ENCODE measurements at regions not wholly inside any gene's neighbourhood (a gene's known extent, or its start where the extent isn't known, plus 50 kb on each side); places are given as distances from the start of the nearest gene placed in this dataset.

DNA sequence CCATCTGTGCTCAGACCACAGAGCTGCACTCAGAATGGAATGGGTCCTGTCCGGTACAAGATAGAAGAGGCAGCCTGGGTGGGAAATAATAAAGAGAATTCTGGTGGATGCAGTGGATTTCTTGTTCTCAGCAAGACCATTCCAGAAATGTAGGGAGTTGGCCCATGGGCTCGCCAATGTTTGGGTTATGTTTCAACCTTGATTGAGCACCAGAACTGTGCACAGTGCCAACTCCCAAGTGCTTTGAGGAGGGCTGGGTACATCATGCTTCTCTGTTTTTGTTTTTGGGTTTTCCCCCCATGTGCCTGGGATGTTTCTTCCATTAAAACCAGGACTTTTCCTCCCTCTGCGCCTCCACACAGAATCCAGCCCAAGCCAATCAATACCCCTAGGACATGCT, 304.1 kb downstream of the TNS1 start (continued):
- TF ChIP-seq PML (IDR thresholded peaks at IDR 0.05; ENCODE audit: low read length), result no peak
- TF ChIP-seq, protein P1, sequence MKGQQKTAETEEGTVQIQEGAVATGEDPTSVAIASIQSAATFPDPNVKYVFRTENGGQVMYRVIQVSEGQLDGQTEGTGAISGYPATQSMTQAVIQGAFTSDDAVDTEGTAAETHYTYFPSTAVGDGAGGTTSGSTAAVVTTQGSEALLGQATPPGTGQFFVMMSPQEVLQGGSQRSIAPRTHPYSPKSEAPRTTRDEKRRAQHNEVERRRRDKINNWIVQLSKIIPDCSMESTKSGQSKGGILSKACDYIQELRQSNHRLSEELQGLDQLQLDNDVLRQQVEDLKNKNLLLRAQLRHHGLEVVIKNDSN (IDR thresholded peaks at IDR 0.05; ENCODE audit: borderline replicate concordance, extremely low read length, insufficient read depth, low read depth, low read length), result no peak
- no peak for TF ChIP-seq ESRRA (IDR thresholded peaks at IDR 0.05; ENCODE audit: low read length)
- TF ChIP-seq CHD4 (IDR thresholded peaks at IDR 0.05), result no peak
- no peak for TF ChIP-seq ZBTB40 (IDR thresholded peaks at IDR 0.05; ENCODE audit: borderline replicate concordance)
- TF ChIP-seq, protein P2, sequence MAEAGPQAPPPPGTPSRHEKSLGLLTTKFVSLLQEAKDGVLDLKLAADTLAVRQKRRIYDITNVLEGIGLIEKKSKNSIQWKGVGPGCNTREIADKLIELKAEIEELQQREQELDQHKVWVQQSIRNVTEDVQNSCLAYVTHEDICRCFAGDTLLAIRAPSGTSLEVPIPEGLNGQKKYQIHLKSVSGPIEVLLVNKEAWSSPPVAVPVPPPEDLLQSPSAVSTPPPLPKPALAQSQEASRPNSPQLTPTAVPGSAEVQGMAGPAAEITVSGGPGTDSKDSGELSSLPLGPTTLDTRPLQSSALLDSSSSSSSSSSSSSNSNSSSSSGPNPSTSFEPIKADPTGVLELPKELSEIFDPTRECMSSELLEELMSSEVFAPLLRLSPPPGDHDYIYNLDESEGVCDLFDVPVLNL (IDR thresholded peaks at IDR 0.05; ENCODE audit: low read depth, low read length), result no peak
- no peak for TF ChIP-seq MYB (IDR thresholded peaks at IDR 0.05; ENCODE audit: borderline replicate concordance, low read depth, low read length)
- no peak for TF ChIP-seq YBX1 (IDR thresholded peaks at IDR 0.05)

Data from GM12878 (cell line).